Skeletal muscle satellite cell (primary cell): ENCODE measurements at regions not wholly inside any gene's neighbourhood (a gene's known extent, or its start where the extent isn't known, plus 50 kb on each side); places are given as distances from the start of the nearest gene placed in this dataset.

Experiments used
- H3K27me3 ChIP-seq: 2 replicates; pipeline ENCODE4 v1.7.0; 2013; ENCODE audit warnings: low read length; ENCODE audit not compliant: control insufficient read depth, insufficient read depth
- H3K36me3 ChIP-seq: 2 replicates; pipeline ENCODE4 v1.7.0; 2013; ENCODE audit warnings: mild to moderate bottlenecking, control low read depth, low read length; ENCODE audit not compliant: insufficient read depth
- H3K4me1 ChIP-seq: 2 replicates; pipeline ENCODE4 v1.7.0; 2013; ENCODE audit warnings: low read length; ENCODE audit not compliant: control insufficient read depth, insufficient read depth
- H3K4me2 ChIP-seq: 2 replicates; pipeline ENCODE4 v1.7.0; 2013; ENCODE audit warnings: mild to moderate bottlenecking, low read length
- H3K4me3 ChIP-seq: 2 replicates; pipeline ENCODE4 v1.7.0; 2013; ENCODE audit warnings: low read length
- H3K9ac ChIP-seq: 2 replicates; pipeline ENCODE4 v1.7.0; 2013; ENCODE audit warnings: mild to moderate bottlenecking, low read depth, low read length, moderate library complexity
- H3K9me3 ChIP-seq: replicated peaks from 2 replicates; pipeline ENCODE4 v1.7.0; 2013; ENCODE audit warnings: mild to moderate bottlenecking, control low read depth, low read length

DNA sequence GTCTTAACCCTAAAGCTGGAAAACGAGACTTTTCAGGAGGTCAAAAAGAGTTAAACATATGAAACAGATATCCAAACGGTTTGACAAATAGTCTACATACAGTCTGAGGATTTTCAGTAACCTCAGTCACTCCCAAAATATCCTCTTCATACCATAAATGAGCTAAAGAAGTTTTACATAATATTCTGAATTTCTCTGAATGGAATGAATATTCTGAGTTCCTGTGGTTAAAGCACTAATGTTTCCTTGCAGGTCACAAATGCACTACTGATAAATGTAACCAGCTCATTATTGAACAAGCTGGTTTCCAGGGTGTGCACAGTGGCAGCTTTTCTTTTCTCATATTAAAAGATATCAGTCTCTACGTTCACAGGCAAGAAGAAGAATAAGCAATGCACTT lies 137.4 kb upstream of the POU1F1 start:
- Histone ChIP-seq H3K9ac (no peak overlapping the region), H3K4me2 (no peak overlapping the region), H3K4me1 (peaks cover 17% of the 10 kb centered on the region), H3K9me3 (no peaks in the 10 kb centered on the region), H3K36me3 (no peaks in the 10 kb centered on the region), H3K4me3 (no peak overlapping the region), H3K27me3 (no peaks in the 10 kb centered on the region)

DNA sequence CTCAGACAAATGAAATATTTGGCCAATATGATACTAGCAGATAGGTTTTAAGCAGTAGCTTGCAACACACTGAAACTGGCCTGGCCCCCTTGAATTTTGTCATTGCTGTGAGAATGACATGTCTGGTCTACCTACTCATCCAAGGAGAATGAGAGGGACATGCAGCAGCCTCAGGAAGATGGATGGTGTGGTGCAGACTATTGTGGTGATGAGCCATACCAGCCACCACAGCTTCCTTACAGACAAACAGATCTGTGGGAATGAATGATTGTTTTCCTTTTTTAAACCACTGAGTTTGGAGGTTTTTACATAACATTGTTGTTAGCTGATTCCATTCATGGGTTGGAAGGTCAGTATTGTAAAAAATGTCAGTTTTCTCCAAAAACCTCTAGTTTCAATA lies 133.7 kb upstream of the POU1F1 start:
- no peaks in the 10 kb centered on the region for H3K9me3 ChIP-seq

DNA sequence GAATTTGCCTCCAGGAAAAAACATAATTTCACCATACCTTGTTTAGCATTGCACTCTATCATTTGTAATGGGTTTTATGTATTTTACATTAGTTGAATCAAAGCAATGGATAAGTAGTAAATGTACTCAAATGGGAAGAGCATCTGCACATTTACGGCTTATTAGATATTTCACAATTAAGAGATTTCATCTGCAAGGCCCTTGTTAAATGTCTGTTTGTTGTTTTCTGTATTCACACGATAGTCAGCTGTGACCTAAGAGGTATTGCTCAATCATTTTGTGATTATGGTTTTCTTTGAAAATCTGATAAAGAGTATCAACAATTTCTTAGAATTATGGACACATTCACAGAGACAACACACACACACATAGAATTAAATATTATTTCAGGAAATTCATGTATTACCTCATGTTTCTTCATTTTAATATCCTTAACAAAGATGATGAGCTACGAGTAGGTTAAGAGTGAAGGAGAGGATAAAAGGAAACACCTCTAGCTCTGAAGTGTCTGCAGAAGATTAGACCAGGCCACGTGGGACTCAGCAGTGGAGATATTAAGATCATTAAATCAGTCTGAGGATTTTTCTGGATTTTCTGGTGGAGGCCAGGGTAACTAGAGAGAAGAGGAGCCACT lies 121.9 kb upstream of the POU1F1 start:
- H3K9me3 ChIP-seq: no peaks in the 10 kb centered on the region
- H3K9ac ChIP-seq: no peak overlapping the region
- H3K36me3 ChIP-seq: no peaks in the 10 kb centered on the region
- H3K4me2 ChIP-seq: no peak overlapping the region
- H3K4me1 ChIP-seq: peaks cover 19% of the 10 kb centered on the region
- no peaks in the 10 kb centered on the region for H3K27me3 ChIP-seq
- no peak overlapping the region for H3K4me3 ChIP-seq

More for the DNA sequence above, 133.7 kb upstream of the POU1F1 start:
- H3K4me2 ChIP-seq: no peak overlapping the region
- H3K4me3 ChIP-seq: no peak overlapping the region
- no peaks in the 10 kb centered on the region for H3K27me3 ChIP-seq
- H3K4me1 ChIP-seq: peaks cover 12% of the 10 kb centered on the region
- H3K36me3 ChIP-seq: no peaks in the 10 kb centered on the region
- no peak overlapping the region for H3K9ac ChIP-seq

DNA sequence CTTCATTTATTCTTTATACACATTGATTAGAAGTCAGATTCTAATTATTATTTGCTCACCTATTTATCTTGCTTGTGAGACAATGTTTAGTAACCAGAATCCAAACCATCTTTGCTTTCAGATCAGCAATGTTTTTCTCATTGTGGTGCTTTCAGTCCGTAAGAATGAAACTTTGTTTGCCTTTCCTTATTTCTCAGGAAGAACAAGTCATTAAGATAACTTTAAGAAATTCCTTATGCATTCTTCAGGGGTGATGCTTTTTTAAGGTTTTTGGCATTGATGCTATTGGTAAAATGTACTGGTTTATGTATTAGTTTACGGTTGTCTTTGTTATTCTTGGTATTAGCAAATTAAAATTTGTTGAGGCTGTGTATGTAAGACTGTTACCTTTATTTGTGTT lies 120.8 kb upstream of the POU1F1 start:
- Histone ChIP-seq H3K27me3 (no peaks in the 10 kb centered on the region), H3K9me3 (no peaks in the 10 kb centered on the region), H3K9ac (peak overlapping the region; percentile 14), H3K4me2 (peak overlapping the region; percentile 59), H3K4me3 (no peak overlapping the region), H3K4me1 (peaks cover 19% of the 10 kb centered on the region), H3K36me3 (no peaks in the 10 kb centered on the region)

DNA sequence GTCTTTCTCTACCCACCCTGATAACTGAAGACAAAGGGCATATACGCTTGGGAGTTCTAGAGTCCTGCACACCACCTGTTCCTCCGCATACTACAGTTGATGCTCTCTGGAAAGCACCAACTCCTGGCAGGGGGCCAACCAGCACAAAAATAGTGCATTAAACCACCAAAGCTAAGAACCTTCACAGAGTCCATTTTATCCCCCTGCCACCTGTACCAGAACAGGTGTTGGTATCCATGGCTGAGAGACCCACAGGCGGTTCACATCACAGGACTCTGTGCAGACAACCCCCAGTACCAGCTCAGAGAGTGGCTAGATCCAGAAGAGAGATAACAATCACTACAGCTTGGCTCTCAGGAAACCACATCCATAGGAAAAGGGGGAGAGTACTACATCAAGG lies 114.4 kb upstream of the POU1F1 start:
- no peaks in the 10 kb centered on the region for H3K36me3 ChIP-seq
- H3K9me3 ChIP-seq: no peaks in the 10 kb centered on the region
- H3K4me2 ChIP-seq: no peak overlapping the region
- no peaks in the 10 kb centered on the region for H3K4me1 ChIP-seq
- no peak overlapping the region for H3K9ac ChIP-seq
- H3K4me3 ChIP-seq: no peak overlapping the region
- no peaks in the 10 kb centered on the region for H3K27me3 ChIP-seq

DNA sequence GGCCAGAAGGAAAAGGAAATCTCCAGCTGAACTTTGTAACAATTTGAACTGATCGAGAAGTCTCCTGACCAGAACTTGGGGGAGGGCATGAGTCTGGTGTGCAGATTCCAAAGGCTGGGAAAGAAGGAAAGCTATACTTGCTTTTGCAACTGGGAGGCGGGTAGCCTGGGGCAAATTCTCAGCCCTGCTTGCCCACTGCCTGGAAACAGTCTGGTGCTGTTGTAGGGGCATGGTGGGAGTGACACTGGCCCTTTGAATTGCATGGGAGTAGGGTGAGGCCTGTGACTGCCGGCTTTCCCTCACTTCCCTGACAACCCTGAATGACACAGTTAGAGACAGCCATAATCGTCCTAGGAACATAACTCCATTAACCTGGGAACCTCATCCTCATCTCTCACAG lies 114.0 kb upstream of the POU1F1 start:
- Histone ChIP-seq H3K9me3 (no peaks in the 10 kb centered on the region), H3K4me2 (no peak overlapping the region), H3K36me3 (no peaks in the 10 kb centered on the region), H3K4me1 (no peaks in the 10 kb centered on the region), H3K27me3 (no peaks in the 10 kb centered on the region), H3K9ac (no peak overlapping the region), H3K4me3 (no peak overlapping the region)

DNA sequence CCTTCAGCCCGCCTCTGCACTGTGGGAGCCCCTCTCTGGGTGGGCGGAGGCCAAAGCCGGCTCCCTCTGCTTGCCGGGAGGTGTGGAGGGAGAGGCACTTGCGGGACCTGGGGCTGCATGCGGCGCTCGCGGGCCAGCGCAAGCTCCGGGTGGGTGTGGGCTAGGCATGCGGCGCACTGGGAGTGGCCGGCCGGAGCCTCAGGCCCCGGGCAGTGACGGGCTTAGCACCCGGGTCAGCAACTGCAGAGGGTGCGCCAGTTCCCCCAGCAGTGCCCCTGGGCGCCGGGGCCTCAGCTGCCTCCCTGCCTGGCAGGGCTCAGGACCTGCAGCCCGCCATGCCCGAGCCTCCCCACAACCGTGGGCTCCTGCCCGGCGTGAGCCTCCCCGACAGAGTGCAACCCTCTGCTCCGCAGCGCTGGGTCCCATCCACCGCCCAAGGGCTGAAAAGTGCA lies 98.9 kb upstream of the POU1F1 start:
- H3K36me3 ChIP-seq: no peaks in the 10 kb centered on the region
- H3K9me3 ChIP-seq: no peaks in the 10 kb centered on the region
- H3K4me3 ChIP-seq: no peak overlapping the region
- no peaks in the 10 kb centered on the region for H3K4me1 ChIP-seq
- H3K4me2 ChIP-seq: no peak overlapping the region
- no peak overlapping the region for H3K9ac ChIP-seq
- H3K27me3 ChIP-seq: peaks cover 5% of the 10 kb centered on the region

DNA sequence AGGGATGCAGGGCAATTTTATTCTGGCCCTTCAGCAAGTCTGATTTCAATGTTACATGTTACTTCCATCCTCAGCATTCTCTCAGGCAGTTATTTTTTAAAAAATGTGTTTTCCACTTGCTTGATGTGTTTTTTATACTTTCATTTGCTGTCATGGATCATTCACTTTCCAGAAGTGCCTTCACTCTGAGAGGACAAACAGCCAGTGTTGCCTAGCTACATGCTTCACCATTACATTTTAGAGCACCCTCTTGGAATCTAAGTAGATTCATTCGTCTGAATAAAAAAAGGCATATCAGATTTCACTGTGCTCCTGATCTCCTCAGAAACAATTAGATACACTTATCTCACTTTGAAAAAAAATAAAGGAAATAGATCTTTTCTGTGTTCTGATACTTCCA lies 93.6 kb upstream of the POU1F1 start:
- Histone ChIP-seq H3K9me3 (no peaks in the 10 kb centered on the region), H3K4me2 (no peak overlapping the region), H3K4me3 (no peak overlapping the region)

DNA sequence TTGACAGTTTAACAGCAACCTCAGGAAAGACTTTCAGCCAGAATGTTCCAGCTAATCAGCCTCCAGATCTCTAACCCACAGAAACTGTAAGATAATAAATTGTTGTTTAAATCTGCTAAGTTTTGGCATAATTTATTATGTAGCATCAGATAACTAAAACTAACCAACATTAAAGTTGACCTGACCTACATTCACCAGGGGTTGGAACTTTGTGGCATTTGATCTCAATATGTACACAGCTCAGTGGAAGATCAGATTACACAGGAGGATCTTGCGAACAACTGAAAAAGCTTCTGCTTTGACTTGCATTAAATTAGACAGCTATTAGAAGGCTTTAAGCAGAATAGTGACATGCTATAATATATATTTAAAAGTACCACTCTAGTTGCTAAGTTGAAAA lies 91.4 kb upstream of the POU1F1 start:
- Histone ChIP-seq H3K4me2 (no peak overlapping the region), H3K9me3 (no peaks in the 10 kb centered on the region), H3K27me3 (peaks cover 11% of the 10 kb centered on the region), H3K36me3 (no peaks in the 10 kb centered on the region), H3K4me3 (no peak overlapping the region), H3K4me1 (no peaks in the 10 kb centered on the region), H3K9ac (no peak overlapping the region)

More for the DNA sequence above, 93.6 kb upstream of the POU1F1 start:
- Histone ChIP-seq H3K36me3 (no peaks in the 10 kb centered on the region), H3K4me1 (no peaks in the 10 kb centered on the region), H3K27me3 (peaks cover 14% of the 10 kb centered on the region), H3K9ac (no peak overlapping the region)

DNA sequence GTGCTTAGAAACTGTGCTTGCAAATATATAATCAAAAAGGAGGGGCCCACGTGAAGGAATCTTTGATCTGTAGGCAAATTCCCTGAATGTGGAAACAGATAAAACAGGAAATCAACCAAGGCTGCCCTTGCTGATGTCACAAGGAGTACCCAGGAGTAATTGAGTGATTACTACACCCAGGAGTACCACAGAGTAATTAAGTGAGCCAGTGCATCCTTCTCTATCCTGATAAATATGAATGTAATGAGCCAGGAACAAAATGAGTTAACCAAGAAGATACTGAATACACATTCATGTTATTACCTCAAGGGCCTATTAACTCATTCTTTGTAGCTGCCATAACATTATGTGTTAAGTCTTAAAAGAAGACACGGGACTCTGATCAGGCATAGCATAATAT lies 87.3 kb upstream of the POU1F1 start:
- H3K9ac ChIP-seq: no peak overlapping the region
- no peaks in the 10 kb centered on the region for H3K4me1 ChIP-seq
- no peak overlapping the region for H3K4me2 ChIP-seq
- no peak overlapping the region for H3K4me3 ChIP-seq
- peaks cover 5% of the 10 kb centered on the region for H3K27me3 ChIP-seq
- H3K36me3 ChIP-seq: no peaks in the 10 kb centered on the region
- H3K9me3 ChIP-seq: no peaks in the 10 kb centered on the region

DNA sequence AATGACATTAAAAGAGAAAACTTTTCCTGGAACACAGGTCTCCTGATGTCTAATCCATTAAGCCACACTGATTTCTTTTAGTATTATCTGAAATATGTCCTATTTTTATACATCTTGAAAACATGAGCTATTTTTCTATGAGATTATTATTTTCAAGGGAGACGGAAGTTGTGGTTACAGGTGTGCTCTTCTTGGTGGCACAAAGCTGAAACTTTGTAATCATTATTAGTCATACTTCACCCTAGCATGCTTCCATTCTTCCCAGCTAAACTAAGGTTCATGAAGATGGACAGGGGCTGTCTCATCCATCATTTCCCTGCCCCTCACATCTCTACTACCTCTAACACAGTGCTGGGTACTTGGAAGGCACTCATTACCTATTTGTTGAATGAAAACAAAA lies 85.6 kb upstream of the POU1F1 start:
- H3K4me1 ChIP-seq: peaks cover 14% of the 10 kb centered on the region

DNA sequence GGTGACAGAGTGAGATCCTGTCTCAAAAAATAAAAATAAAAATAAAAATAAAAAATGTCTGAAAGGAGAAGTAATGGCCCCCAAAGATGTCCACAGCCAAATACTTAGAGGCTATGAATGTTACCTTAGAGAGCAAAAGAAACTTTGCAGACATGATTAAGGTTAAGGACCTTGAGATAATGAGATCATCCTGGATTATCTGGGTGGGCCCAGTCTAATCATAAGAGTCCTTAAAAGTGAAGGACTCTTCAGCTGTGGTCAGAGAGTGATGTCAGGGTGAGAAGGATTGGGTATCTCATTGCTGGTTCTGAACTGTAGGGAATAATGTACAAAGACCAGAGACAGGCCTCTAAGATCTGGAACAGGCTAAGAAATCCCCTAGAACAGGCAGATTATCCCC lies 84.9 kb upstream of the POU1F1 start:
- peaks cover 14% of the 10 kb centered on the region for H3K4me1 ChIP-seq
- no peaks in the 10 kb centered on the region for H3K9me3 ChIP-seq
- H3K4me2 ChIP-seq: no peak overlapping the region
- no peak overlapping the region for H3K9ac ChIP-seq
- no peaks in the 10 kb centered on the region for H3K36me3 ChIP-seq
- no peaks in the 10 kb centered on the region for H3K27me3 ChIP-seq
- H3K4me3 ChIP-seq: no peak overlapping the region

More for the DNA sequence above, 85.6 kb upstream of the POU1F1 start:
- H3K4me2 ChIP-seq: no peak overlapping the region
- H3K36me3 ChIP-seq: no peaks in the 10 kb centered on the region
- H3K27me3 ChIP-seq: peaks cover 2% of the 10 kb centered on the region
- H3K9ac ChIP-seq: no peak overlapping the region
- no peaks in the 10 kb centered on the region for H3K9me3 ChIP-seq
- no peak overlapping the region for H3K4me3 ChIP-seq
